ENCODE measurements at regions not wholly inside any gene's neighbourhood (a gene's known extent, or its start where the extent isn't known, plus 50 kb on each side); places are given as distances from the start of the nearest gene placed in this dataset.

- TF ChIP-seq EZH2 (IDR thresholded peaks at IDR 0.05) (no peak), CTCF (IDR thresholded peaks at IDR 0.05) (no peak), EZH2phosphoT487 (IDR thresholded peaks at IDR 0.05) (no peak)
Observed at GRCh38 chr5:176754376-176754973, 55.9 kb upstream of the UNC5A start.
